Esophagus muscularis mucosa (tissue), 4 donors: ENCODE measurements at regions not wholly inside any gene's neighbourhood (a gene's known extent, or its start where the extent isn't known, plus 50 kb on each side); places are given as distances from the start of the nearest gene placed in this dataset.

Source experiments
- DNase-seq: peaks from one replicate; pipeline ENCODE4 v3.0.0-alpha.2; 2017; ENCODE audit errors: extremely low spot score
- H3K27ac ChIP-seq, 4 donors: fragments of 200-600 bp; sonication (generic); replicated peaks in 1 of 4; 1 replicate in 3 of 4; 2 replicates in 1 of 4; pipeline ENCODE4 v1.5.1; 2016 to 2019; ENCODE audit warnings: mild to moderate bottlenecking in 1 of 4
- H3K27me3 ChIP-seq, 4 donors: fragments of 200-600 bp; sonication (generic); one replicate each; pipeline versions ENCODE4 v1.5.1 to v1.6.0; 2016 to 2019
- H3K36me3 ChIP-seq, 4 donors: fragments of 200-600 bp; sonication (generic); one replicate each; pipeline ENCODE4 v1.5.1; 2016 to 2019
- H3K4me1 ChIP-seq, 4 donors: fragments of 200-600 bp; sonication (generic); one replicate each; pipeline ENCODE4 v1.5.1; 2016 to 2019
- H3K4me3 ChIP-seq, 4 donors: fragments of 200-600 bp; sonication (generic); 1 replicate in 2 of 4; 2 replicates in 2 of 4; pipeline ENCODE4 v1.5.1; 2016 to 2019; ENCODE audit warnings: mild to moderate bottlenecking in 4 of 4, moderate library complexity in 1 of 4
- H3K9me3 ChIP-seq, 4 donors: fragments of 200-600 bp; sonication (generic); 1 replicate in 3 of 4; 2 replicates in 1 of 4; pipeline ENCODE4 v1.5.1; 2016 to 2019
- EP300 ChIP-seq: sonication (generic); formaldehyde crosslinking; IDR thresholded peaks from one replicate; pipeline ENCODE4 v1.6.1; 2017; ENCODE audit warnings: antibody characterized with exemption
- POLR2A ChIP-seq: fragments of 450-650 bp; IDR thresholded peaks from one replicate; pipeline ENCODE4 v1.6.1; 2017; ENCODE audit warnings: antibody characterized with exemption, moderate library complexity, mild to moderate bottlenecking, low read depth
- POLR2AphosphoS5 ChIP-seq, 2 donors: sonication (generic); formaldehyde crosslinking; IDR thresholded peaks; one replicate each; pipeline ENCODE4 v1.6.1; 2017; ENCODE audit warnings: antibody characterized with exemption in 2 of 2
- WGBS: methylation state at CpG from one replicate; pipeline ENCODE4 v1.1.5; 2018; 5-methylcytosine and 5-hydroxymethylcytosine counted together
- intact Hi-C: fragments of 100-400 bp; cut with DNase I; formaldehyde crosslinking; loops from one replicate; pipeline ENCODE4 v1.15.1; 2023
- TF ChIP-seq, protein P1 (sequence below), 3 experiments: fragments of 200-600 bp in 2 of 3; fragments of 450-650 bp in 1 of 3; sonication (generic) in 2 of 3; IDR thresholded peaks; one replicate each; pipeline ENCODE4 v1.5.1; 2017 to 2019; ENCODE audit warnings: antibody characterized with exemption in 3 of 3, mild to moderate bottlenecking in 2 of 3, moderate library complexity in 1 of 3

DNA sequence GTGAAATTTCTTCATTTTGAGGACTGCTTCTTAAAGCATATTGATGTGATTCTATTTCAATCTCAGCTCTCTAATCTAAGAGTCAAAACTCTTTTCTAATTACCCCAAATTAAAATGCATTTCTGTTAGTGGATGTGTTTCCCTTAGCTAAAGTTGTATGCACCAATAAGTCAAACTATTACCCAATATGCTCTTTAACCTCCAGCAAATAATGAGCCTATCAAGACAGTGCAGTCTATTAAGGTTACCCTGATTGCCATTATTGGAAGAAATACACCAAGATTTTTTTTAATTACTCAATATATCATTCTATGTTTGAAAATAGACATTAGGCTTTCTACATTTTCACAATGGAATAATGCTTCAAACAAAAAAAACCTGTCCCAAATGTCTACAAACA is 310.0 kb downstream of the BTG1 start:
- no peak overlapping the region for H3K27ac ChIP-seq
- no peaks in the 10 kb centered on the region for H3K4me1 ChIP-seq
- no peak overlapping the region for H3K4me3 ChIP-seq
- no peaks in the 10 kb centered on the region for H3K36me3 ChIP-seq
- DNase-seq, result no peak
- no peaks in the 10 kb centered on the region for H3K27me3 ChIP-seq
- no peak for TF ChIP-seq POLR2A
- TF ChIP-seq, protein P1, sequence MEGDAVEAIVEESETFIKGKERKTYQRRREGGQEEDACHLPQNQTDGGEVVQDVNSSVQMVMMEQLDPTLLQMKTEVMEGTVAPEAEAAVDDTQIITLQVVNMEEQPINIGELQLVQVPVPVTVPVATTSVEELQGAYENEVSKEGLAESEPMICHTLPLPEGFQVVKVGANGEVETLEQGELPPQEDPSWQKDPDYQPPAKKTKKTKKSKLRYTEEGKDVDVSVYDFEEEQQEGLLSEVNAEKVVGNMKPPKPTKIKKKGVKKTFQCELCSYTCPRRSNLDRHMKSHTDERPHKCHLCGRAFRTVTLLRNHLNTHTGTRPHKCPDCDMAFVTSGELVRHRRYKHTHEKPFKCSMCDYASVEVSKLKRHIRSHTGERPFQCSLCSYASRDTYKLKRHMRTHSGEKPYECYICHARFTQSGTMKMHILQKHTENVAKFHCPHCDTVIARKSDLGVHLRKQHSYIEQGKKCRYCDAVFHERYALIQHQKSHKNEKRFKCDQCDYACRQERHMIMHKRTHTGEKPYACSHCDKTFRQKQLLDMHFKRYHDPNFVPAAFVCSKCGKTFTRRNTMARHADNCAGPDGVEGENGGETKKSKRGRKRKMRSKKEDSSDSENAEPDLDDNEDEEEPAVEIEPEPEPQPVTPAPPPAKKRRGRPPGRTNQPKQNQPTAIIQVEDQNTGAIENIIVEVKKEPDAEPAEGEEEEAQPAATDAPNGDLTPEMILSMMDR (IDR thresholded peaks at IDR 0.05), result no peak
- TF ChIP-seq EP300, result no peak
- no peak for TF ChIP-seq POLR2AphosphoS5 (IDR thresholded peaks at IDR 0.05)
- peaks cover 0 to 2% (median 0%) of the 10 kb centered on the region in 4 donors for H3K9me3 ChIP-seq
- intact Hi-C loops, result no loop called here

DNA sequence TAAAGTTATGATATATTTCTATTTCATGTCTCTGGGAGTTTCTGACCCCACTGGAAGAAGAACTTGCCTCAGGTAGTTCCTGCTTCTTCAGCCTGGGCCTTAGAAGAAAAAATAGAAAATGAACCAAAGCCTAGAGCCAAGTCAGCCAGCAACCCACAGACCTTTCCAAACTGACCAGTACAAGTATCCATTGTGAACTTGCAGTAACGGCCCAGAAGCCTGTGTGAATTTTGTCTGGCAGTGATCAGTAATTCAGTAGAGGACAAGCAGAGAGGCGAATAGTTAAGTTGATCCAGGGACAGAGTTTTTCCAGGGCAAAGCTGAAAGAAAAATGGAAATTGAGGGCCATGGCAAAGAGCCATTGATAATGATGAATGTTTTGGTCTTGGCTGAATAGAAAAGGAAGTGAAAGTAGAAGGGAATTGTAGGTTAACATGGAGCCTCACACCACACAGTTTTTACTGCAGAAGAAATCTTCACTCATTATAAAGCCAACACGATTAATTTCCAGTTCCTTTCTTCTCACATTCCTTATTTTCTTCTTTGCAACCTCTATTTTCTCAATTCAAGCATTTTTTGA is 311.8 kb downstream of the BTG1 start:
- no peak for DNase-seq
- intact Hi-C loops, result no loop called here
- Histone ChIP-seq H3K27ac (peak overlapping the region in 2 of 4 donors; percentile 7 to 19), H3K4me1 (no peaks in the 10 kb centered on the region), H3K36me3 (no peaks in the 10 kb centered on the region), H3K27me3 (no peaks in the 10 kb centered on the region), H3K4me3 (no peak overlapping the region), H3K9me3 (no peaks in the 10 kb centered on the region)
- TF ChIP-seq EP300, result no peak
- TF ChIP-seq POLR2AphosphoS5 (IDR thresholded peaks at IDR 0.05), result no peak
- no peak for TF ChIP-seq POLR2A
- TF ChIP-seq, protein P1 (IDR thresholded peaks at IDR 0.05), result no peak
- WGBS, result 65% methylated on average over 3 of the region's 3 CpGs

DNA sequence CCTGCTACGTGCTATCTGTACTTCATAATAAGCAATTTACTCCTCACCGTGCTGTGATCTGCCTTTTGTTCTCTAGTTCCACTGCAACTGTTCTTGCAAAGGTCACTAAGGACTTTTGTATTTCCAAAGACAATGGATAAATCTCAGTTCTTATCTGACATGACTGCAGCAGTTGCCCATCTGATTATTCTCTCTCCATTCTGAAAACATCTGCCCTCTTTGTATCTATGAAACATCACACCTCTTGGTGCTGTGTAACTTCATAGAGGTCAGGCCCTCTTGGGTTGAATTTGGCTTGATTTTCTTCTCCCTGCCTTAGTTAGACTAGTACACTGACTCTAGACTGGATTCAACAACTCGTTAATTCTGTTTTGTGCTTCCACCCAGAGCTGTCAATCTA is 319.6 kb downstream of the BTG1 start:
- no peak overlapping the region for H3K4me3 ChIP-seq
- no peaks in the 10 kb centered on the region for H3K27me3 ChIP-seq
- no peaks in the 10 kb centered on the region for H3K9me3 ChIP-seq
- intact Hi-C loops, result no loop called here
- WGBS, result 90% methylated on average over 3 of the region's 3 CpGs
- no peak for TF ChIP-seq EP300
- TF ChIP-seq POLR2AphosphoS5 (IDR thresholded peaks at IDR 0.05), result no peak
- TF ChIP-seq POLR2A, result no peak
- TF ChIP-seq, protein P1 (IDR thresholded peaks at IDR 0.05), result no peak
- no peaks in the 10 kb centered on the region for H3K4me1 ChIP-seq
- no peak for DNase-seq
- no peaks in the 10 kb centered on the region for H3K36me3 ChIP-seq
- no peak overlapping the region for H3K27ac ChIP-seq

DNA sequence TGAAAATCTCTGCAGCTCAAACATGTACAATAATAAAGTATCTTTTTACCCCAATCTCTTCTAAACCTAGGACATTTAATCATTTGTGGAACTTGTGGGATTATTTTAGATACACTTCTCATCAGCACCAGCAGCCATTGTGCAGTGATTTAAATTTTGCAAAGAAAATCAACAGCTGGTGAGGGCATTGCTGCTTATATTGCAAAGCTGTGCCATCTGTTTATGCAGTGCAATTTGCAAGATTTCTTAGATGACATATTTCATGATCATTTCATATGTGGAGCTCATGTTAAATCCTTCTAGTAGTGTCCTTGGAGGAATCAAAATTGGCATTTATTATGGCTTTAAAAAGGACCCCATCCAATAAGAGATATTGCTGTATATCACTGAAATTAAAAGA is 320.7 kb downstream of the BTG1 start:
- no peak for DNase-seq
- TF ChIP-seq EP300, result no peak
- no peak for TF ChIP-seq POLR2AphosphoS5 (IDR thresholded peaks at IDR 0.05)
- intact Hi-C loops, result no loop called here

DNA sequence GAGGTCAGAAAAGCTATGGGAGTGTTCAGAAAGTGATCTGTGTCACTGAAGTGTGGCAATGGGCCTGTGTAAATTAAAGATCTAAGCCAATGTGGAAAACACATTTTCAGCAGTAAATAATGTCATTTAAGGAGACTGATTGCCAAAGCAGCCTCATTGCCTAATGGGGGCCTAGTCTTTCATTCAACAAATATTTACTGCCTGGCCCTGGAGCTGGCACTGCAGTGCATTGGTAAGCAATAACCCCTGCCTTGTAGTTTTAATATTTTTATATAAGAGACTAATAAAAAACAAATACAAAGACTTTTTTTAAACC is 326.6 kb downstream of the BTG1 start:
- peaks cover 0 to 16% (median 11%) of the 10 kb centered on the region in 4 donors for H3K4me1 ChIP-seq
- intact Hi-C loops, result no loop called here
- H3K27ac ChIP-seq, result no peak overlapping the region
- H3K9me3 ChIP-seq, result peaks cover 0 to 3% (median 0%) of the 10 kb centered on the region in 4 donors
- no peaks in the 10 kb centered on the region for H3K27me3 ChIP-seq
- no peak overlapping the region for H3K4me3 ChIP-seq
- TF ChIP-seq EP300, result no peak
- no peak for TF ChIP-seq POLR2A
- no peak for TF ChIP-seq POLR2AphosphoS5 (IDR thresholded peaks at IDR 0.05)
- TF ChIP-seq, protein P1 (IDR thresholded peaks at IDR 0.05), result no peak
- no peak for DNase-seq
- H3K36me3 ChIP-seq, result no peaks in the 10 kb centered on the region

More for the DNA sequence above, 320.7 kb downstream of the BTG1 start:
- Histone ChIP-seq H3K27me3 (no peaks in the 10 kb centered on the region), H3K4me1 (no peaks in the 10 kb centered on the region), H3K9me3 (peaks cover 0 to 3% (median 0%) of the 10 kb centered on the region in 4 donors), H3K27ac (no peak overlapping the region), H3K4me3 (no peak overlapping the region), H3K36me3 (no peaks in the 10 kb centered on the region)
